ENCODE measurements at regions not wholly inside any gene's neighbourhood (a gene's known extent, or its start where the extent isn't known, plus 50 kb on each side); places are given as distances from the start of the nearest gene placed in this dataset.

- TF ChIP-seq JUND (IDR thresholded peaks at IDR 0.05) (no peak), TAF1 (IDR thresholded peaks at IDR 0.05; ENCODE audit: borderline replicate concordance, low read depth, low read length) (no peak), POLR2AphosphoS5 (IDR thresholded peaks at IDR 0.05; ENCODE audit: low read depth, low read length) (no peak), FOXJ3 (CRISPR knock-in tag; IDR thresholded peaks at IDR 0.05) (no peak), NFIC (IDR thresholded peaks at IDR 0.05; ENCODE audit: borderline replicate concordance) (no peak)
- TF ChIP-seq, protein P1, sequence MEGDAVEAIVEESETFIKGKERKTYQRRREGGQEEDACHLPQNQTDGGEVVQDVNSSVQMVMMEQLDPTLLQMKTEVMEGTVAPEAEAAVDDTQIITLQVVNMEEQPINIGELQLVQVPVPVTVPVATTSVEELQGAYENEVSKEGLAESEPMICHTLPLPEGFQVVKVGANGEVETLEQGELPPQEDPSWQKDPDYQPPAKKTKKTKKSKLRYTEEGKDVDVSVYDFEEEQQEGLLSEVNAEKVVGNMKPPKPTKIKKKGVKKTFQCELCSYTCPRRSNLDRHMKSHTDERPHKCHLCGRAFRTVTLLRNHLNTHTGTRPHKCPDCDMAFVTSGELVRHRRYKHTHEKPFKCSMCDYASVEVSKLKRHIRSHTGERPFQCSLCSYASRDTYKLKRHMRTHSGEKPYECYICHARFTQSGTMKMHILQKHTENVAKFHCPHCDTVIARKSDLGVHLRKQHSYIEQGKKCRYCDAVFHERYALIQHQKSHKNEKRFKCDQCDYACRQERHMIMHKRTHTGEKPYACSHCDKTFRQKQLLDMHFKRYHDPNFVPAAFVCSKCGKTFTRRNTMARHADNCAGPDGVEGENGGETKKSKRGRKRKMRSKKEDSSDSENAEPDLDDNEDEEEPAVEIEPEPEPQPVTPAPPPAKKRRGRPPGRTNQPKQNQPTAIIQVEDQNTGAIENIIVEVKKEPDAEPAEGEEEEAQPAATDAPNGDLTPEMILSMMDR (IDR thresholded peaks at IDR 0.05) = no peak
- TF ChIP-seq, protein P2, sequence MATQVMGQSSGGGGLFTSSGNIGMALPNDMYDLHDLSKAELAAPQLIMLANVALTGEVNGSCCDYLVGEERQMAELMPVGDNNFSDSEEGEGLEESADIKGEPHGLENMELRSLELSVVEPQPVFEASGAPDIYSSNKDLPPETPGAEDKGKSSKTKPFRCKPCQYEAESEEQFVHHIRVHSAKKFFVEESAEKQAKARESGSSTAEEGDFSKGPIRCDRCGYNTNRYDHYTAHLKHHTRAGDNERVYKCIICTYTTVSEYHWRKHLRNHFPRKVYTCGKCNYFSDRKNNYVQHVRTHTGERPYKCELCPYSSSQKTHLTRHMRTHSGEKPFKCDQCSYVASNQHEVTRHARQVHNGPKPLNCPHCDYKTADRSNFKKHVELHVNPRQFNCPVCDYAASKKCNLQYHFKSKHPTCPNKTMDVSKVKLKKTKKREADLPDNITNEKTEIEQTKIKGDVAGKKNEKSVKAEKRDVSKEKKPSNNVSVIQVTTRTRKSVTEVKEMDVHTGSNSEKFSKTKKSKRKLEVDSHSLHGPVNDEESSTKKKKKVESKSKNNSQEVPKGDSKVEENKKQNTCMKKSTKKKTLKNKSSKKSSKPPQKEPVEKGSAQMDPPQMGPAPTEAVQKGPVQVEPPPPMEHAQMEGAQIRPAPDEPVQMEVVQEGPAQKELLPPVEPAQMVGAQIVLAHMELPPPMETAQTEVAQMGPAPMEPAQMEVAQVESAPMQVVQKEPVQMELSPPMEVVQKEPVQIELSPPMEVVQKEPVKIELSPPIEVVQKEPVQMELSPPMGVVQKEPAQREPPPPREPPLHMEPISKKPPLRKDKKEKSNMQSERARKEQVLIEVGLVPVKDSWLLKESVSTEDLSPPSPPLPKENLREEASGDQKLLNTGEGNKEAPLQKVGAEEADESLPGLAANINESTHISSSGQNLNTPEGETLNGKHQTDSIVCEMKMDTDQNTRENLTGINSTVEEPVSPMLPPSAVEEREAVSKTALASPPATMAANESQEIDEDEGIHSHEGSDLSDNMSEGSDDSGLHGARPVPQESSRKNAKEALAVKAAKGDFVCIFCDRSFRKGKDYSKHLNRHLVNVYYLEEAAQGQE (IDR thresholded peaks at IDR 0.05; ENCODE audit: low read depth, low read length) = no peak
These were observed 480.4 kb downstream of the CCDC171 start for GRCh38 chr9:16033253-16033652.

Measured in SK-N-SH (cell line).